ENCODE measurements at regions not wholly inside any gene's neighbourhood (a gene's known extent, or its start where the extent isn't known, plus 50 kb on each side); places are given as distances from the start of the nearest gene placed in this dataset.

- TF ChIP-seq CTCF (IDR thresholded peaks at IDR 0.05): no peak
- no peak for TF ChIP-seq POLR2AphosphoS5 (IDR thresholded peaks at IDR 0.05)
- no peak for TF ChIP-seq EP300 (IDR thresholded peaks at IDR 0.05)
These were observed 152.8 kb upstream of the CST7 start for GRCh38 chr20:24796236-24796635.

Measured in gastroesophageal sphincter (tissue), 3 donors.